ENCODE measurements at regions not wholly inside any gene's neighbourhood (a gene's known extent, or its start where the extent isn't known, plus 50 kb on each side); places are given as distances from the start of the nearest gene placed in this dataset.

DNA sequence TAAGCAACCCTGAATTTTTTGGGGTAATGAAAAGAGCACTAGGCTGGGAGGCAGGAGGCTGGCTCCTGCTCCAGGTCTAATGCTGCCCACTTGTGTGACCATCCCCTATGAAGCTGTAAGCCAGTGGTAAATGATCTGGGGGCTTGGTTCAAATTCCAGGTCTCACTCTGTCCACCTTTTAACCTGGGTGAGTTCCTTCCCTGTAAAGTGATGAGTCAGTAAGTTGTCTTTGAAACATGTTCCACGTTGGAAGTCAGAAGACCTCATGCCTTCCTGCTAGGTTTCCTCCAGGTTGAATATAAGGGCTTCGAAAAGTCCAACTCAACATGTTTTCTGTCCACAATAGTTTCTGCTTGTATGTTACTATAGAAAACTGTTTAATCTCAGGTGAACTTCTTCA, 160.9 kb upstream of the MYT1L start (continued):
- no peak for TF ChIP-seq CHD7 (IDR thresholded peaks at IDR 0.05; ENCODE audit: insufficient replicate concordance, low read length)
- no peak for TF ChIP-seq SRF (IDR thresholded peaks at IDR 0.05; ENCODE audit: low read depth, low read length)
- TF ChIP-seq POLR2AphosphoS5 (IDR thresholded peaks at IDR 0.05; ENCODE audit: low read depth, low read length): no peak

Data from H1 (cell line).